Tibial nerve (tissue), 4 donors: ENCODE measurements at regions not wholly inside any gene's neighbourhood (a gene's known extent, or its start where the extent isn't known, plus 50 kb on each side); places are given as distances from the start of the nearest gene placed in this dataset.

Experiments
- DNase-seq, 2 donors: peaks; one replicate each; pipeline ENCODE4 v3.0.0-alpha.2; 2019; ENCODE audit warnings: low spot score in 2 of 2
- H3K27ac ChIP-seq, 4 donors: fragments of 200-600 bp; sonication (generic) in 3 of 4; one replicate each; pipeline ENCODE4 v1.5.1; 2017 to 2019; ENCODE audit warnings: mild to moderate bottlenecking in 1 of 4
- H3K27me3 ChIP-seq, 2 donors: fragments of 200-600 bp; sonication (generic) in 1 of 2; one replicate each; pipeline versions ENCODE4 v1.5.1 to v1.6.0; 2017 to 2019
- H3K36me3 ChIP-seq, 3 donors: fragments of 200-600 bp; sonication (generic); one replicate each; pipeline ENCODE4 v1.5.1; 2018 to 2019
- H3K4me1 ChIP-seq, 4 donors: fragments of 200-600 bp; sonication (generic) in 3 of 4; one replicate each; pipeline ENCODE4 v1.5.1; 2017 to 2019
- H3K4me3 ChIP-seq, 4 donors: fragments of 200-600 bp; sonication (generic) in 3 of 4; one replicate each; pipeline ENCODE4 v1.5.1; 2017 to 2019; ENCODE audit warnings: mild to moderate bottlenecking in 1 of 4, moderate library complexity in 1 of 4
- H3K9me3 ChIP-seq, 4 donors: fragments of 200-600 bp; sonication (generic) in 3 of 4; one replicate each; pipeline ENCODE4 v1.5.1; 2017 to 2019
- EP300 ChIP-seq, 2 donors: sonication (generic); formaldehyde crosslinking; IDR thresholded peaks; one replicate each; pipeline ENCODE4 v1.6.1; 2017; ENCODE audit warnings: antibody characterized with exemption in 2 of 2, mild to moderate bottlenecking in 1 of 2
- POLR2A ChIP-seq, 2 donors: fragments of 450-650 bp; IDR thresholded peaks; one replicate each; pipeline ENCODE4 v1.6.1; 2017; ENCODE audit warnings: antibody characterized with exemption in 2 of 2, mild to moderate bottlenecking in 2 of 2, moderate library complexity in 2 of 2
- WGBS, 2 donors: methylation state at CpG; one replicate each; pipeline ENCODE4 v1.1.5; 2018; 5-methylcytosine and 5-hydroxymethylcytosine counted together
- TF ChIP-seq, protein P1 (sequence below), 5 experiments: fragments of 200-600 bp in 3 of 5; fragments of 450-650 bp in 2 of 5; sonication (generic) in 3 of 5; IDR thresholded peaks; one replicate each; pipeline ENCODE4 v1.5.1; 2016 to 2019; ENCODE audit warnings: antibody characterized with exemption in 5 of 5, mild to moderate bottlenecking in 3 of 5, moderate library complexity in 2 of 5

DNA sequence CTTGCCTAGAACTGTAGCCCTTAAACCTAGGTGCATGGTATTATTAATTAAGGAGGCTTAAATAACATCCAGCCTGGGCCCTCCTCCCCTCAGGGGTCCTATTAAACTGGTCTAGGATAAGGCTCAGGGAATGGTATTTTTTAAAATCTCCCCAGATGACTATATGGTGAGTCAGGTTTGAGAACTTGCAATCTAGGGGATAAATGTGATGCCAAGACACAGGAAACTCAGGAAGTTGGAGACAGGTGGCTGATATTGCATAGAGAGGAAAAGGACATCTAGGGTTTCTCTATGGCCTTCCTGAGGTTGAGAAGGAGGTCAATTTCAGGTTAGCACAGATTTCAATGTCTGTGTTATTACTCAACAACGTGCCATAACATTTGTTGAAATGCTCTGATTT lies 581.0 kb downstream of the TLE1 start:
- no peak for DNase-seq
- Histone ChIP-seq H3K4me1 (peaks cover 0 to 7% (median 0%) of the 10 kb centered on the region in 4 donors), H3K27me3 (no peaks in the 10 kb centered on the region), H3K4me3 (no peak overlapping the region), H3K27ac (no peak overlapping the region), H3K36me3 (no peaks in the 10 kb centered on the region), H3K9me3 (no peaks in the 10 kb centered on the region)
- 77 to 78% methylated on average over 1 of the region's 1 CpG for whole genome bisulfite sequencing, 2 donors
- TF ChIP-seq EP300 (IDR thresholded peaks at IDR 0.05) (no peak), POLR2A (IDR thresholded peaks at IDR 0.05) (no peak)
- TF ChIP-seq, protein P1, sequence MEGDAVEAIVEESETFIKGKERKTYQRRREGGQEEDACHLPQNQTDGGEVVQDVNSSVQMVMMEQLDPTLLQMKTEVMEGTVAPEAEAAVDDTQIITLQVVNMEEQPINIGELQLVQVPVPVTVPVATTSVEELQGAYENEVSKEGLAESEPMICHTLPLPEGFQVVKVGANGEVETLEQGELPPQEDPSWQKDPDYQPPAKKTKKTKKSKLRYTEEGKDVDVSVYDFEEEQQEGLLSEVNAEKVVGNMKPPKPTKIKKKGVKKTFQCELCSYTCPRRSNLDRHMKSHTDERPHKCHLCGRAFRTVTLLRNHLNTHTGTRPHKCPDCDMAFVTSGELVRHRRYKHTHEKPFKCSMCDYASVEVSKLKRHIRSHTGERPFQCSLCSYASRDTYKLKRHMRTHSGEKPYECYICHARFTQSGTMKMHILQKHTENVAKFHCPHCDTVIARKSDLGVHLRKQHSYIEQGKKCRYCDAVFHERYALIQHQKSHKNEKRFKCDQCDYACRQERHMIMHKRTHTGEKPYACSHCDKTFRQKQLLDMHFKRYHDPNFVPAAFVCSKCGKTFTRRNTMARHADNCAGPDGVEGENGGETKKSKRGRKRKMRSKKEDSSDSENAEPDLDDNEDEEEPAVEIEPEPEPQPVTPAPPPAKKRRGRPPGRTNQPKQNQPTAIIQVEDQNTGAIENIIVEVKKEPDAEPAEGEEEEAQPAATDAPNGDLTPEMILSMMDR (IDR thresholded peaks at IDR 0.05) = no peak

DNA sequence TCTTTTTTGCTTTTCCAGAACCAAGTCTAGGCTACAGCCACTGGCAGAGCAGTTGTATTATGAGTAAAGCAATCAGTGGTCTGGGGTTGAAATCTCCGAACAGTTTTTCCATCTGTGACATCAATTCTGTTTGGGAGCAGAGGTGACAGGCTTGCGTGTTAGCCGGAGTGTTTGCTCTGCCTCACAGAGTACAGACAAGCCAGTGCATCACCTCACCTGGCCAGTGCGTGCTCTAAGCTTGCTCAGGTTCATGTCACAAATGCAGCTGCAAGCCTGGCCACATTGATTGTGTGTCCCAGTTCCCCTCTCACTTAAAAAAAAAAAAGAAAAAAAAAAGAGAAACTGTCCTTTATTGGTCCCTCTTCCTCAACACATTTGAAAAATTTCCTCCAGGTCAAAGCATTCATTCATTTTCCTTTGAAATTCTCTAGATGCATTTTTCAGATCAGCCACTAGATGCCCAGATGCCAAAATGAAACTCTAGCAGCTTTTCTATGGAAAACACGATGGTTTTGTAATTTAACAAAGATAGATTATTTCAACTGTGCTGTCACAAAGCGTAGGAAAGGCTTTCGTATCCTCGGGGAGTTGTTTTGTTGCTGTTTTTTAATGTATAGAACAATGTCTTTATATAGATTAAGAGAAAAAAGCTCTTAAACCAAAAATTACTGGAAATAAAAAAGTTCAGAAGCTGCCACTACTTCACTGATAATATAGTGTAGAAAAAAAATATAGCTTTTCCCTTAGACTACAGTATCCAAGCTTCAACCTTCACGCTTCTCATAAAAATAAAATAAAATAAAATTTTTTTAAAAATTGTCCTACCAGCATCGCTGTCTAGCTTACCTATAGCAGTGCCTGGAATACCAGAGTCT lies 585.5 kb downstream of the TLE1 start:
- H3K36me3 ChIP-seq = no peaks in the 10 kb centered on the region
- 64 to 71% methylated on average over 10 of the region's 10 CpGs for WGBS, 2 donors
- DNase-seq = no peak
- no peak overlapping the region for H3K27ac ChIP-seq
- TF ChIP-seq POLR2A (IDR thresholded peaks at IDR 0.05) (no peak), EP300 (IDR thresholded peaks at IDR 0.05) (no peak)
- TF ChIP-seq, protein P1 (IDR thresholded peaks at IDR 0.05) = peak; percentile 39 to 52 (median 44)
- no peaks in the 10 kb centered on the region for H3K9me3 ChIP-seq
- H3K27me3 ChIP-seq = no peaks in the 10 kb centered on the region
- H3K4me3 ChIP-seq = no peak overlapping the region
- no peaks in the 10 kb centered on the region for H3K4me1 ChIP-seq

DNA sequence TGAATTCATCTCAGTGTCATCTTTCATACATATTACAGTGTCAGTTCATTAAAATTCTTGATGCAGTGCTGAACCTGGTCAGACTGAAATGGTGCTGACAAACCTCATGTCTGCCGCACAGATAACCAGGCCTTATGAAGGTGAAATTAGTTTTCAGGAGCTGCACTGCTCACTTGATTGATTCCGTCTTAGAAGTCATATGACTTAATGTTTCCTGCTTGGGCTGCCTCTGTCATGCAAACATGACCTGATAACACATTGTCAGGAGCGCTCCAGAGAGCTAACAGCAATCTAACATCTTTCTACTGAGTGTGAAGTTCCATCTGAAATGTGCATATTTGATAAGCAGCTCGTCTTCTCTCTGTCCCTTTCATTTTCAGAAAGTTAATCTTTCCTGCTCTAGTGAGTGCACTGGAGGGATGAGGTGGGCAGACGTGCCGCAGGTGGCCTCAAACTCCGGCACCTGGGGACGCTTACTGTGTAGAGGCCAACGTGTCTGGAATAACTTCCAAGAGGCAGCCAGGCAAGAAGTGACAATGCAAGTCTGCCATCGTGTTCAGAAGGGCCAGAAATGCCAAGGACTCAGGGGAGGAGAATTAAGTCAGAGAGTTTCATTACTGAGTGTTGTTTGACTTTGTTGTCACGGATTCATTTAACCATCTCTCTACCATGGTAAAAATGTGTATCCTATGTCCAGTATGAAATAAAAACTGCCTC lies 592.1 kb downstream of the TLE1 start:
- no peaks in the 10 kb centered on the region for H3K4me1 ChIP-seq
- H3K27me3 ChIP-seq = no peaks in the 10 kb centered on the region
- TF ChIP-seq EP300 (IDR thresholded peaks at IDR 0.05) = no peak
- TF ChIP-seq POLR2A (IDR thresholded peaks at IDR 0.05) = no peak
- TF ChIP-seq, protein P1 (IDR thresholded peaks at IDR 0.05) = no peak
- peaks cover 0 to 4% (median 0%) of the 10 kb centered on the region in 4 donors for H3K9me3 ChIP-seq
- no peak overlapping the region for H3K4me3 ChIP-seq
- DNase-seq = no peak
- H3K27ac ChIP-seq = peak overlapping the region; percentile 24 to 85 (median 69)
- 67 to 68% methylated on average over 11 of the region's 11 CpGs for WGBS, 2 donors
- H3K36me3 ChIP-seq = no peaks in the 10 kb centered on the region

DNA sequence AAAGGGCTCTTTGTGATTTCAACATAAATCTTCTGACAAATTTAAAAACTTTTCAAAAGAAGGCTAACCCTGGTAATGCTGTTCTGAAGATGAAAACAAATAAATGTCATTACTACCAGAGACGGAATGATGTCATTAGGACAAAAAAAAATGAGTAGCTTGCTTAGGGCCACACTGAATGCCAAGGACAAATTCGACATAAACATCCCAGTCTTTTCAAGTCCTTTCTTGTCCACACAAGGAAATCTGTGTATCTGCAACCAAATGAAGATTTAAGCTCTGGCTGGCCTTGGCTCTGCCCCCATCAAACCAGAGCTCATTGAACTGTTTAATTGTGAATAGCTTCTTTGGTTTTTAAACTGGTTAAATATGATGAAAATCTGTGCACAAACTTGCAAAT lies 592.7 kb downstream of the TLE1 start:
- Histone ChIP-seq H3K27me3 (no peaks in the 10 kb centered on the region), H3K4me3 (no peak overlapping the region), H3K4me1 (no peaks in the 10 kb centered on the region), H3K27ac (peak overlapping the region in 3 of 4 donors; percentile 54 to 88 (median 85)), H3K9me3 (peaks cover 0 to 4% (median 0%) of the 10 kb centered on the region in 4 donors), H3K36me3 (no peaks in the 10 kb centered on the region)
- WGBS, 2 donors = 40 to 51% methylated on average over 2 of the region's 2 CpGs
- DNase-seq = no peak
- TF ChIP-seq, protein P1 (IDR thresholded peaks at IDR 0.05) = no peak
- TF ChIP-seq EP300 (IDR thresholded peaks at IDR 0.05) = peak in 1 of 2 donors; percentile 67

DNA sequence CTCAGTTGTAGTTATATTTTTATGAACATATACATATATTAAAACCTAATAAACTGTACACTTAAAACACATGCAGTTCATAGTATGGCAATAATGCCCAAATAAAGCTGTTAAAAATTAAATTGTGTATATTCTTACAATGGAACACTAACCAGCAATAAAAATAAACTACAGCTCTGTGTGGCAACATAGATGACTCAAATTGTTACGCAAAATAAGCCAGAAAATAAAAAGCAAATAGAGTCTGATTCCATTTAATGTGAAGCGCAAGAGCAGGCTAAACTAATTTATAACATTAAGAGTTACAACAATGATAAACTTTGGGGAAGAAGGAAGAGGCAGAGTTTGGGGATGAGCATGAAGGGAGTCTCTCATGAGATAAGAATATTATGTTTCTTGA lies 597.3 kb downstream of the TLE1 start:
- no peaks in the 10 kb centered on the region for H3K4me1 ChIP-seq
- no peak overlapping the region for H3K27ac ChIP-seq
- 93 to 95% methylated on average over 2 of the region's 2 CpGs for WGBS, 2 donors
- H3K27me3 ChIP-seq = no peaks in the 10 kb centered on the region
- peaks cover 0 to 4% (median 0%) of the 10 kb centered on the region in 4 donors for H3K9me3 ChIP-seq
- H3K36me3 ChIP-seq = no peaks in the 10 kb centered on the region
- H3K4me3 ChIP-seq = no peak overlapping the region
- no peak for DNase-seq
- no peak for TF ChIP-seq POLR2A (IDR thresholded peaks at IDR 0.05)
- TF ChIP-seq, protein P1 (IDR thresholded peaks at IDR 0.05) = no peak
- TF ChIP-seq EP300 (IDR thresholded peaks at IDR 0.05) = no peak
